GM20000 (cell line): ENCODE measurements at regions not wholly inside any gene's neighbourhood (a gene's known extent, or its start where the extent isn't known, plus 50 kb on each side); places are given as distances from the start of the nearest gene placed in this dataset.
"Not testable (repeated sequence)": the region's sequence is repeated elsewhere in the genome, so short reads cannot be mapped to it uniquely, and the experiment has no call there.

Experiments
- DNase-seq: peaks from one replicate; pipeline ENCODE4 v3.0.0; 2012; ENCODE audit warnings: low spot score
- CTCF ChIP-seq: IDR thresholded peaks from 2 replicates; pipeline ENCODE4 v1.5.1; 2012; ENCODE audit warnings: mild to moderate bottlenecking, control low read depth; ENCODE audit errors: extremely low read depth, missing control alignments

- DNase-seq: no peak
- TF ChIP-seq CTCF: no peak
Observed at GRCh38 chr9:32200896-32201295, 183.5 kb upstream of the ACO1 start.

- not testable (repeated sequence) for DNase-seq
Observed at GRCh38 chr9:32209164-32209563, 175.3 kb upstream of the ACO1 start.

GRCh38 chr9:32218100-32218767 lies 166.2 kb upstream of the ACO1 start:
- peak; percentile 69 for DNase-seq
- TF ChIP-seq CTCF: no peak

- TF ChIP-seq CTCF: no peak
- no peak for DNase-seq
Observed at GRCh38 chr9:32220750-32221149, 163.7 kb upstream of the ACO1 start.

GRCh38 chr9:32234451-32234850 lies 150.0 kb upstream of the ACO1 start:
- no peak for DNase-seq
- no peak for TF ChIP-seq CTCF

GRCh38 chr9:32247168-32247567 lies 137.3 kb upstream of the ACO1 start:
- DNase-seq: no peak
- TF ChIP-seq CTCF: no peak

GRCh38 chr9:32248189-32248712 lies 136.2 kb upstream of the ACO1 start:
- no peak for DNase-seq
- TF ChIP-seq CTCF: no peak

GRCh38 chr9:32251539-32251938 lies 132.9 kb upstream of the ACO1 start:
- peak; percentile 78 for TF ChIP-seq CTCF
- peak; percentile 41 for DNase-seq
